ENCODE measurements at regions not wholly inside any gene's neighbourhood (a gene's known extent, or its start where the extent isn't known, plus 50 kb on each side); places are given as distances from the start of the nearest gene placed in this dataset.
A peak's percentile ranks its signal among the peaks of the same experiment; 100 is the strongest.

- no peaks in the 10 kb centered on the region for H3K4me1 ChIP-seq (ENCODE audit: control insufficient read depth in 2 of 3, insufficient read depth in 2 of 3, low read depth in 1 of 3, low read length in 3 of 3)
- no peaks in the 10 kb centered on the region for H3K9me3 ChIP-seq (ENCODE audit: control insufficient read depth in 2 of 3, insufficient read depth in 1 of 3, low read length in 3 of 3)
- H3K27ac ChIP-seq (ENCODE audit: low read depth in 2 of 2, low read length in 2 of 2), result no peak overlapping the region
- no peak for TF ChIP-seq CTCF (IDR thresholded peaks at IDR 0.05; ENCODE audit: borderline replicate concordance, extremely low read depth, insufficient read depth)
- FAIRE-seq, result no peak
- intact Hi-C loops (cut with DNase I), result no loop called here
- H3K36me3 ChIP-seq (ENCODE audit: control insufficient read depth in 2 of 3, insufficient read depth in 3 of 3, low read length in 3 of 3), result no peaks in the 10 kb centered on the region
- no peak overlapping the region for H3K4me3 ChIP-seq (ENCODE audit: low read length in 3 of 3)
- no peak for DNase-seq
- H3K9ac ChIP-seq (ENCODE audit: low read length in 3 of 3), result no peak overlapping the region
- H3K27me3 ChIP-seq (ENCODE audit: control insufficient read depth, insufficient read depth, low read length), result no peaks in the 10 kb centered on the region
These were observed 422.4 kb upstream of the ATP11B start for GRCh38 chr3:182370949-182371348.

- Histone ChIP-seq H3K9ac (ENCODE audit: low read length in 3 of 3) (no peak overlapping the region), H3K36me3 (ENCODE audit: control insufficient read depth in 2 of 3, insufficient read depth in 3 of 3, low read length in 3 of 3) (no peaks in the 10 kb centered on the region), H3K4me3 (ENCODE audit: low read length in 3 of 3) (no peak overlapping the region), H3K4me1 (ENCODE audit: control insufficient read depth in 2 of 3, insufficient read depth in 2 of 3, low read depth in 1 of 3, low read length in 3 of 3) (no peaks in the 10 kb centered on the region), H3K27ac (ENCODE audit: low read depth in 2 of 2, low read length in 2 of 2) (no peak overlapping the region), H3K9me3 (ENCODE audit: control insufficient read depth in 2 of 3, insufficient read depth in 1 of 3, low read length in 3 of 3) (no peaks in the 10 kb centered on the region), H3K27me3 (ENCODE audit: control insufficient read depth, insufficient read depth, low read length) (no peaks in the 10 kb centered on the region)
- no peak for FAIRE-seq
- TF ChIP-seq CTCF (IDR thresholded peaks at IDR 0.05; ENCODE audit: borderline replicate concordance, extremely low read depth, insufficient read depth), result no peak
- intact Hi-C loops (cut with DNase I), result no loop called here
- peak in 3 of 5 donors; percentile 36 to 82 (median 81) for DNase-seq
These were observed 417.4 kb upstream of the ATP11B start for GRCh38 chr3:182375916-182376315.

- no peak overlapping the region for H3K27ac ChIP-seq (ENCODE audit: low read depth in 2 of 2, low read length in 2 of 2)
- no peak for DNase-seq
- H3K36me3 ChIP-seq (ENCODE audit: control insufficient read depth in 2 of 3, insufficient read depth in 3 of 3, low read length in 3 of 3), result no peaks in the 10 kb centered on the region
- no peak overlapping the region for H3K9ac ChIP-seq (ENCODE audit: low read length in 3 of 3)
- FAIRE-seq, result no peak
- no peaks in the 10 kb centered on the region for H3K4me1 ChIP-seq (ENCODE audit: control insufficient read depth in 2 of 3, insufficient read depth in 2 of 3, low read depth in 1 of 3, low read length in 3 of 3)
- TF ChIP-seq CTCF (IDR thresholded peaks at IDR 0.05; ENCODE audit: borderline replicate concordance, extremely low read depth, insufficient read depth), result no peak
- H3K4me3 ChIP-seq (ENCODE audit: low read length in 3 of 3), result no peak overlapping the region
- H3K9me3 ChIP-seq (ENCODE audit: control insufficient read depth in 2 of 3, insufficient read depth in 1 of 3, low read length in 3 of 3), result no peaks in the 10 kb centered on the region
- H3K27me3 ChIP-seq (ENCODE audit: control insufficient read depth, insufficient read depth, low read length), result no peaks in the 10 kb centered on the region
- intact Hi-C loops (cut with DNase I), result no loop called here
These were observed 411.0 kb upstream of the ATP11B start for GRCh38 chr3:182382112-182382857.

GRCh38 chr3:182384221-182384620, 409.1 kb upstream of the ATP11B start:
- DNase-seq, result peak in 2 of 5 donors; percentile 32 to 34
- TF ChIP-seq CTCF (IDR thresholded peaks at IDR 0.05; ENCODE audit: borderline replicate concordance, extremely low read depth, insufficient read depth), result no peak
- Histone ChIP-seq H3K4me3 (ENCODE audit: low read length in 3 of 3) (no peak overlapping the region), H3K4me1 (ENCODE audit: control insufficient read depth in 2 of 3, insufficient read depth in 2 of 3, low read depth in 1 of 3, low read length in 3 of 3) (no peaks in the 10 kb centered on the region), H3K27ac (ENCODE audit: low read depth in 2 of 2, low read length in 2 of 2) (no peak overlapping the region), H3K27me3 (ENCODE audit: control insufficient read depth, insufficient read depth, low read length) (no peaks in the 10 kb centered on the region), H3K9me3 (ENCODE audit: control insufficient read depth in 2 of 3, insufficient read depth in 1 of 3, low read length in 3 of 3) (no peaks in the 10 kb centered on the region), H3K9ac (ENCODE audit: low read length in 3 of 3) (no peak overlapping the region), H3K36me3 (ENCODE audit: control insufficient read depth in 2 of 3, insufficient read depth in 3 of 3, low read length in 3 of 3) (no peaks in the 10 kb centered on the region)
- intact Hi-C loops (cut with DNase I), result no loop called here
- no peak for FAIRE-seq

Measured in kidney (tissue), 13 donors.